Right lobe of liver (tissue), 6 donors: ENCODE measurements at regions not wholly inside any gene's neighbourhood (a gene's known extent, or its start where the extent isn't known, plus 50 kb on each side); places are given as distances from the start of the nearest gene placed in this dataset.
A peak's percentile ranks its signal among the peaks of the same experiment; 100 is the strongest.

Experiments
- ATAC-seq, 4 donors: fragments of 200-7000 bp; cut with Tn5 transposase; one replicate each; pipeline ENCODE4 v1.9.1; 2020; ENCODE audit warnings: mild to moderate bottlenecking in 4 of 4, moderate library complexity in 4 of 4
- DNase-seq, 3 donors: peaks; one replicate each; pipeline ENCODE4 v3.0.0-alpha.2; 2020
- H3K27ac ChIP-seq, 3 donors: fragments of 200-600 bp; one replicate each; pipeline ENCODE4 v1.8.0; 2022
- H3K27me3 ChIP-seq, 2 donors: fragments of 200-600 bp; one replicate each; pipeline ENCODE4 v1.8.0; 2022
- H3K36me3 ChIP-seq, 4 donors: fragments of 200-600 bp; sonication (generic) in 1 of 4; one replicate each; pipeline versions ENCODE4 v1.5.1 to v1.8.0; 2017 to 2022; ENCODE audit warnings: control low read depth in 1 of 4
- H3K4me1 ChIP-seq, 4 donors: fragments of 200-600 bp; sonication (generic) in 1 of 4; one replicate each; pipeline versions ENCODE4 v1.5.1 to v1.8.0; 2017 to 2022; ENCODE audit warnings: control low read depth in 1 of 4
- H3K4me3 ChIP-seq, 3 donors: fragments of 200-600 bp; one replicate each; pipeline ENCODE4 v1.8.0; 2022
- H3K9me3 ChIP-seq, 4 donors: fragments of 200-600 bp; sonication (generic) in 1 of 4; one replicate each; pipeline versions ENCODE4 v1.5.1 to v1.8.0; 2017 to 2022; ENCODE audit warnings: control low read depth in 1 of 4
- POLR2A ChIP-seq: fragments of 450-650 bp; IDR thresholded peaks from one replicate; pipeline ENCODE4 v1.6.1; 2017; ENCODE audit warnings: antibody characterized with exemption, mild to moderate bottlenecking
- WGBS: methylation state at CpG from one replicate; pipeline ENCODE4 v1.1.6; 2018; ENCODE audit warnings: low coverage, low lambda C conversion rate; ENCODE audit not compliant: insufficient coverage; ENCODE audit errors: missing lambda C conversion rate; 5-methylcytosine and 5-hydroxymethylcytosine counted together
- intact Hi-C, 2 donors: fragments of 100-400 bp; cut with DNase I; formaldehyde crosslinking; loops; one replicate each; pipeline versions ENCODE4 v1.11.2 to v1.14.1; 2022
- TF ChIP-seq, protein P1 (sequence below), 4 donors: fragments of 200-600 bp in 3 of 4; fragments of 450-650 bp in 1 of 4; IDR thresholded peaks; one replicate each; pipeline versions ENCODE4 v1.5.1 to v1.8.0; 2016 to 2022; ENCODE audit warnings: antibody characterized with exemption in 4 of 4, mild to moderate bottlenecking in 2 of 4
- donor health status: DM: no; HTN: yes; CAD: no.
- donor health status: DM: no; HTN: no; CAD: no.
- donor health status: DM: no; HTN: no; CAD: no.
- donor health status: DM: no; HTN: yes; CAD: no.
- donor health status: DM: no; HTN: yes; CAD: no.

DNA sequence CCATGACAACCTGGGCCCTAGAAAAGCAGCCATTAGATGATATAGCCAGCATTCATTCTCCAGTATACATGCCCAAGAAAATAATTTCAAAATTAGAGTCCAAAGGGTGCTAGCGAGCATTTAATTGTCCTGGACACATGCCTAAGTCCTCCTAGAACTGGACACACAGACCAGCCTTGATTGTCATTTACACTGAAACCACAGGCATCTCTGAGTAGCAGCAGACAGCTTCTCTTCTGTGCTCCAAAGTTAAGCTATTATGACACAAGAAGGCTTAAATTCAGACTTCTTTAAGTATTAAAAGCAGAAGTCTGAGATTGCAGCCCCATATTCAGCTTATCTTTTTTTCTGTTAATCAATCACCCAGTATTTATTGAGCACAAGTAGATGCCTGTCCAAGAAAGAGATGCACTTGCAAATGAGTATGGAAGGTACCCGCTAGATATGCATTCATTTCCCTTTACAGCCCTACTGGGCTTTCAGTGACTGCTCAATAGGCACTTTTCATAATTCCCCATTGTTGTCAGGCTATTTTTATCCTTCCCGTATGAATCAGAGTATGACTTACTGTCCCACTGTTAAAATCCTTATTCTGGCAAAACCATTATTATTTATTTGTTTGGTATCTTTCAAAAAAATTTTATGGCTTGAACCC, 374.1 kb downstream of the FBXW7 start:
- intact Hi-C loops, result no loop called here
- no peaks in the 10 kb centered on the region for H3K4me1 ChIP-seq
- 46% methylated on average over 3 of the region's 3 CpGs for WGBS
- no peaks in the 10 kb centered on the region for H3K36me3 ChIP-seq
- H3K27ac ChIP-seq, result no peak overlapping the region
- no peak overlapping the region for H3K4me3 ChIP-seq
- ATAC-seq (peak in 2 of 4 donors; percentile 64 to 66), DNase-seq (no peak)
- TF ChIP-seq POLR2A, result no peak
- TF ChIP-seq, protein P1, sequence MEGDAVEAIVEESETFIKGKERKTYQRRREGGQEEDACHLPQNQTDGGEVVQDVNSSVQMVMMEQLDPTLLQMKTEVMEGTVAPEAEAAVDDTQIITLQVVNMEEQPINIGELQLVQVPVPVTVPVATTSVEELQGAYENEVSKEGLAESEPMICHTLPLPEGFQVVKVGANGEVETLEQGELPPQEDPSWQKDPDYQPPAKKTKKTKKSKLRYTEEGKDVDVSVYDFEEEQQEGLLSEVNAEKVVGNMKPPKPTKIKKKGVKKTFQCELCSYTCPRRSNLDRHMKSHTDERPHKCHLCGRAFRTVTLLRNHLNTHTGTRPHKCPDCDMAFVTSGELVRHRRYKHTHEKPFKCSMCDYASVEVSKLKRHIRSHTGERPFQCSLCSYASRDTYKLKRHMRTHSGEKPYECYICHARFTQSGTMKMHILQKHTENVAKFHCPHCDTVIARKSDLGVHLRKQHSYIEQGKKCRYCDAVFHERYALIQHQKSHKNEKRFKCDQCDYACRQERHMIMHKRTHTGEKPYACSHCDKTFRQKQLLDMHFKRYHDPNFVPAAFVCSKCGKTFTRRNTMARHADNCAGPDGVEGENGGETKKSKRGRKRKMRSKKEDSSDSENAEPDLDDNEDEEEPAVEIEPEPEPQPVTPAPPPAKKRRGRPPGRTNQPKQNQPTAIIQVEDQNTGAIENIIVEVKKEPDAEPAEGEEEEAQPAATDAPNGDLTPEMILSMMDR (IDR thresholded peaks at IDR 0.05), result no peak
- no peaks in the 10 kb centered on the region for H3K27me3 ChIP-seq
- no peaks in the 10 kb centered on the region for H3K9me3 ChIP-seq

DNA sequence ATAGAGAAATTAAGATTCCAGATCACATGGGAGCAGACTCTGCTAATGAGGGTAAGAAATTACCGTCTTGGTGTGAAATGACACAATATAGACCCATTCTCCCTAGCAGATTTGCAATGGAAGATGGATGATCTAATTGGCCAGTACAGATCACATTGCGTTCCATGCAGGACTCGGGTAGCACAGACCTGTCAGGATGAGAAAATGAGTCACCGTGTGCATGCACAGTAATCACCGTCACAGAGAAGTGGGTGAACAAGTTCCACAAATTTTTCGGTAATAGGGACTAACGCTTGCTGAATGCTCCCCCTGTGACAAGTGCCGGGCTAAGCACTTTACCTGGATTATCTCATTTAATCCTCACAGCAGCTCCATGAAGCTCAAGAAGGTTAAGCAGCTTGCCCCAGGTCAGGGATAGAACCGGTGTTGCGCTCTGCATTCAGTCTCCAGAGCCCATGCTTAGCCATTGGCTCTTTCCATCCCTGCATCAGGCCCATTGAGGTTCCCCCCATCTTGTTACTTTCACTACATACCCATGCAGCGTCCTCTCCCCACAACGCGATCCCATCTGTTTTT, 375.6 kb downstream of the FBXW7 start:
- no peaks in the 10 kb centered on the region for H3K27me3 ChIP-seq
- TF ChIP-seq POLR2A, result no peak
- TF ChIP-seq, protein P1 (IDR thresholded peaks at IDR 0.05), result no peak
- no peak overlapping the region for H3K4me3 ChIP-seq
- H3K9me3 ChIP-seq, result no peaks in the 10 kb centered on the region
- ATAC-seq (no peak), DNase-seq (no peak)
- no peaks in the 10 kb centered on the region for H3K36me3 ChIP-seq
- no peak overlapping the region for H3K27ac ChIP-seq
- intact Hi-C loops, result no loop called here
- WGBS, result 68% methylated on average over 5 of the region's 13 CpGs
- no peaks in the 10 kb centered on the region for H3K4me1 ChIP-seq

DNA sequence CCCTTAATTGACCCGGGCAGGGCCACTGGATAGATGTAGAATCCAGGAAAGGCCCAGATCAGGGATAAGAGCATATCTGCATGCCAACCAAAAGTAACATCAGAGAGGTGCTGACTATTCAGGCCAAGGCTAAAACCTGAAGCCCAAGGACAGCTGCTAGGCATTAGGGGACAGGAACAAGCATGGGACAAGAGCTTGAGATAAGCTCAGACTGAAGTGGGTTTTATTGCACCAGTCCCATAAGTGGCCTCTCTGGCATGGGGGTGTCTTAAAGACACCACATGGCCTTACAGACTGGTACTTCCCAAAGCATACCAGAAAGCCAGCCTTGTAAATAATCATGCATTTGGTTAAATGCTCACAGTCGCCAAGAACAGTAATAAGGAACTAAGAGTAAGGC, 376.1 kb downstream of the FBXW7 start:
- Histone ChIP-seq H3K4me1 (no peaks in the 10 kb centered on the region), H3K27ac (no peak overlapping the region), H3K9me3 (no peaks in the 10 kb centered on the region), H3K27me3 (no peaks in the 10 kb centered on the region), H3K4me3 (no peak overlapping the region), H3K36me3 (no peaks in the 10 kb centered on the region)
- 54% methylated on average over 2 of the region's 2 CpGs for WGBS
- intact Hi-C loops, result no loop called here
- TF ChIP-seq, protein P1 (IDR thresholded peaks at IDR 0.05), result no peak
- TF ChIP-seq POLR2A, result no peak
- ATAC-seq, result no peak
- DNase-seq, result no peak

DNA sequence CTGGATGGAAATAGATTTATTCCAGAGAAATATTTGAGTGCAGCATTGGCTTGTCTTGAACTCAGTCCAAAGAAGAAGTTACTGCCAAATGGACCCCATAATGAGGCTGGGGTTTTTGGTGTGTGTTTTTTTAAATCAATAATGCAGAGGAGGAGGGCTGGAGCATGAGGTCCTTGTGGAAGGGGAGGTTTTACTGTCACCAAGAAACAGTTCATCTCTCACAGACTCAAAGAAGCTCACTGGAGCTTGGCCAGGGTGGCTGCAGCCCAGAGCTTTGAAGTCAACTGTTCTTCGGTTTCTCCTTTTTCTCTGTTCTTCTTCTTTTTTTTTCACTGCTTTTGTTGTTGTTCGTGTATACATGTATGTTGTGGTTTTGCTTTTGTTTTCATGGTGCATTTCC, 377.7 kb downstream of the FBXW7 start:
- ATAC-seq (no peak), DNase-seq (no peak)
- Histone ChIP-seq H3K36me3 (no peaks in the 10 kb centered on the region), H3K27me3 (no peaks in the 10 kb centered on the region), H3K4me1 (no peaks in the 10 kb centered on the region), H3K9me3 (no peaks in the 10 kb centered on the region), H3K4me3 (no peak overlapping the region), H3K27ac (no peak overlapping the region)
- intact Hi-C loops, result no loop called here
- no peak for TF ChIP-seq POLR2A
- TF ChIP-seq, protein P1 (IDR thresholded peaks at IDR 0.05), result no peak
- 61% methylated on average over 2 of the region's 2 CpGs for WGBS
